ENCODE measurements at regions not wholly inside any gene's neighbourhood (a gene's known extent, or its start where the extent isn't known, plus 50 kb on each side); places are given as distances from the start of the nearest gene placed in this dataset.

- intact Hi-C loops (cut with DNase I): no loop called here
- Histone ChIP-seq H3K27ac (no peak overlapping the region), H3K4me1 (no peaks in the 10 kb centered on the region), H3K9me3 (no peaks in the 10 kb centered on the region), H3K36me3 (no peaks in the 10 kb centered on the region), H3K4me3 (no peak overlapping the region), H3K27me3 (no peaks in the 10 kb centered on the region)
- WGBS, 2 donors: 27 to 33% methylated on average over 3 of the region's 3 CpGs
- DNase-seq (no peak), ATAC-seq (peak in 2 of 4 donors; percentile 21 to 31), FAIRE-seq (no peak)
- TF ChIP-seq CTCF (IDR thresholded peaks at IDR 0.05): no peak
These were observed 584.4 kb upstream of the TBL1XR1 start for GRCh38 chr3:177781686-177782161.

GRCh38 chr3:177783338-177783737, 586.1 kb upstream of the TBL1XR1 start:
- Histone ChIP-seq H3K4me3 (no peak overlapping the region), H3K36me3 (no peaks in the 10 kb centered on the region), H3K27me3 (no peaks in the 10 kb centered on the region), H3K9me3 (no peaks in the 10 kb centered on the region), H3K4me1 (no peaks in the 10 kb centered on the region), H3K27ac (no peak overlapping the region)
- FAIRE-seq (no peak), DNase-seq (no peak), ATAC-seq (no peak)
- TF ChIP-seq CTCF (IDR thresholded peaks at IDR 0.05): no peak
- 82 to 85% methylated on average over 2 of the region's 2 CpGs for WGBS, 2 donors
- intact Hi-C loops (cut with DNase I): no loop called here

GRCh38 chr3:177783767-177784166, 586.5 kb upstream of the TBL1XR1 start:
- WGBS, 2 donors: 76 to 79% methylated on average over 5 of the region's 5 CpGs
- DNase-seq: no peak
- Histone ChIP-seq H3K27me3 (no peaks in the 10 kb centered on the region), H3K4me3 (no peak overlapping the region), H3K36me3 (no peaks in the 10 kb centered on the region), H3K27ac (no peak overlapping the region), H3K4me1 (no peaks in the 10 kb centered on the region), H3K9me3 (no peaks in the 10 kb centered on the region)
- intact Hi-C loops (cut with DNase I): no loop called here
- TF ChIP-seq CTCF (IDR thresholded peaks at IDR 0.05): no peak
- no peak for FAIRE-seq
- ATAC-seq: no peak

- Histone ChIP-seq H3K27ac (no peak overlapping the region), H3K4me3 (no peak overlapping the region), H3K4me1 (no peaks in the 10 kb centered on the region), H3K36me3 (no peaks in the 10 kb centered on the region), H3K9me3 (no peaks in the 10 kb centered on the region), H3K27me3 (no peaks in the 10 kb centered on the region)
- WGBS, 2 donors: 69 to 72% methylated on average over 5 of the region's 5 CpGs
- TF ChIP-seq CTCF (IDR thresholded peaks at IDR 0.05): no peak
- ATAC-seq (no peak), FAIRE-seq (no peak), DNase-seq (no peak)
- intact Hi-C loops (cut with DNase I): no loop called here
These were observed 590.2 kb upstream of the TBL1XR1 start for GRCh38 chr3:177787279-177788041.

GRCh38 chr3:177789500-177789899, 592.2 kb upstream of the TBL1XR1 start:
- FAIRE-seq (no peak), ATAC-seq (no peak), DNase-seq (no peak)
- no peaks in the 10 kb centered on the region for H3K9me3 ChIP-seq
- H3K27me3 ChIP-seq: no peaks in the 10 kb centered on the region
- intact Hi-C loops (cut with DNase I): no loop called here
- 79 to 91% methylated on average over 2 of the region's 2 CpGs for WGBS, 2 donors
- no peak overlapping the region for H3K4me3 ChIP-seq
- no peak for TF ChIP-seq CTCF (IDR thresholded peaks at IDR 0.05)
- no peak overlapping the region for H3K27ac ChIP-seq
- no peaks in the 10 kb centered on the region for H3K36me3 ChIP-seq
- no peaks in the 10 kb centered on the region for H3K4me1 ChIP-seq

Measured in pancreas (tissue), 10 donors.